ENCODE measurements at regions not wholly inside any gene's neighbourhood (a gene's known extent, or its start where the extent isn't known, plus 50 kb on each side); places are given as distances from the start of the nearest gene placed in this dataset.
A peak's percentile ranks its signal among the peaks of the same experiment; 100 is the strongest.

DNA sequence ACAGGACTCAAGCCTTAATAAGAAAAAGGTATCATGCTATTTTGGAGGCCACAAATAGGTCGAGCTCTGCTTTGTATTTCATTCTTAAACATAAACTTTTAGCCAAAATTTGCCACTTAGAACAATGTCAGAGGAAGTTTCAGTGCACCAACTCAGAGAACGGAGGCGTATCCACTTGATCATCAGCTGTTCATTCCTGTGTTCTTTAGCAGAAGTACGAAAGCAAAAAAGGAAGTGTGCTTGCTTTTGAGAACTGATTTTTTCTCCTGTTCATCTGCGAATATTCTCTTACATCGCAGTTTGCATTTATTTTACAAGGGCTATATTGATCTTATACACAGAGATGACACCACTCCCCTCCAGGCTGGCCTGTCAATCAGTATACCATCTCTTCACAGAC, 188.6 kb upstream of the SOX5 start:
- no peak overlapping the region for H3K27ac ChIP-seq (replicated peaks)
- no peak for DNase-seq (ENCODE audit: low read depth in 1 of 2, low spot score in 1 of 2)
- H3K4me3 ChIP-seq (replicated peaks; ENCODE audit: insufficient read depth, low read length), result no peak overlapping the region
- H3K27me3 ChIP-seq (ENCODE audit: insufficient read depth, poor library complexity, severe bottlenecking), result no peaks in the 10 kb centered on the region
- TF ChIP-seq SPI1 (IDR thresholded peaks at IDR 0.05; ENCODE audit: borderline replicate concordance, low read depth) (peak; percentile 69), GABPA (IDR thresholded peaks at IDR 0.05; ENCODE audit: low read depth) (no peak), POLR2AphosphoS5 (IDR thresholded peaks at IDR 0.05; ENCODE audit: low read depth) (no peak), REST (IDR thresholded peaks at IDR 0.05; ENCODE audit: insufficient replicate concordance, low read depth) (no peak), CTCF (IDR thresholded peaks at IDR 0.05; ENCODE audit: insufficient read depth, low read length) (no peak)

DNA sequence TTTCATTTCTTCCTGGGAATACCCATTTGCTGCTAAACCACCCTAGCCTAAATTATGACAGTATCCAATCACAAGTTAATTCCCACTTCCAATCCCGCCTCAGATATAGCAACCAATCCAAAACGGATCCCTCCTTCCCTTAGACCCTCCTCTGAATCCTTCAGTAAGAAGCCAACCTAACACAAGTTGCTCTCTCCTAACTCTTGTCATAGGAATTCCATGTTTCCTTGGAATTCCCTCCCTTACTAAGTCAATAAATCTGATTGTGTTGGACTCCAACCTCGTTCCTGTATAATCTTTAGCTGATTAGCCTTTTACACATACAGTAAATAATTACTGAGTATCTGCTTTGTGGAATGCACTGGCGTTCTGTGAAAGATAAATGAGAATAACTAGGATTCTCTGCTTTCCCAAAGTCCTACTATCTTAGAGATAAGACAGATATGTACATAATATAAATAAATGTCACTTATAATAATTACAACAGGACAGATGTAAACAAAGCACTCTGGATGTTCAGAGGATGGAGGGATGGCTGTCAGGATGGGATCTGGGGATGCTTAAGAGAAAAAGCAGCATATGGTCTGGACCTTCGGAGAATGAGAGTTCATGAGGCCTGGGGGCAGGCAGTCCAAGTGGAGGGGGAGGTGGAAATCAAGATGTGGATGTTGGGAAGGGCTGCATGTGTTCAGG, 185.8 kb upstream of the SOX5 start:
- no peak for DNase-seq (ENCODE audit: low read depth in 1 of 2, low spot score in 1 of 2)
- no peaks in the 10 kb centered on the region for H3K27me3 ChIP-seq (ENCODE audit: insufficient read depth, poor library complexity, severe bottlenecking)
- H3K4me3 ChIP-seq (replicated peaks; ENCODE audit: insufficient read depth, low read length), result no peak overlapping the region
- TF ChIP-seq SPI1 (IDR thresholded peaks at IDR 0.05; ENCODE audit: borderline replicate concordance, low read depth) (no peak), GABPA (IDR thresholded peaks at IDR 0.05; ENCODE audit: low read depth) (no peak), CTCF (IDR thresholded peaks at IDR 0.05; ENCODE audit: insufficient read depth, low read length) (no peak), REST (IDR thresholded peaks at IDR 0.05; ENCODE audit: insufficient replicate concordance, low read depth) (no peak), POLR2AphosphoS5 (IDR thresholded peaks at IDR 0.05; ENCODE audit: low read depth) (no peak)
- no peak overlapping the region for H3K27ac ChIP-seq (replicated peaks)

DNA sequence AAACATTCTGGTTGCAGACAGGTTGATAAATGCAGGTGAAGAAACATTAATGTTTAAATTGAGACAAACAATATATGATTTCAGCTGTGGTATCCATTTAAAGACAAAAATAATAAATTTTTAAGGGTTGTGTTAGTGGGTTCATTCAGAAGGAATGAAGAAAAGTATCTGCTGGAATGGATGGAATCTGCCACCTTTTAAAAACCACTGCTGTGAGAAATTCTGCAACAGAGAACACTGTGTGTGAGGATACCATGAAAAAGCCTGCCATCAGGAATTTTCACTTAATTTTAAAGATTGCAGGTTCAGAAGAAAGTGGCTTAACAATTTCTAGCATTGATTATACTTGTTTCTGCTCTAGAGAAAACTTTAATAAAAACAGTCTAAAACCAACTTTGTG, 184.6 kb upstream of the SOX5 start:
- DNase-seq (ENCODE audit: low read depth in 1 of 2, low spot score in 1 of 2), result no peak
- Histone ChIP-seq H3K27me3 (ENCODE audit: insufficient read depth, poor library complexity, severe bottlenecking) (no peaks in the 10 kb centered on the region), H3K27ac (replicated peaks) (no peak overlapping the region), H3K4me3 (replicated peaks; ENCODE audit: insufficient read depth, low read length) (no peak overlapping the region)
- TF ChIP-seq POLR2AphosphoS5 (IDR thresholded peaks at IDR 0.05; ENCODE audit: low read depth), result no peak
- TF ChIP-seq SPI1 (IDR thresholded peaks at IDR 0.05; ENCODE audit: borderline replicate concordance, low read depth), result no peak
- TF ChIP-seq REST (IDR thresholded peaks at IDR 0.05; ENCODE audit: insufficient replicate concordance, low read depth), result no peak
- no peak for TF ChIP-seq GABPA (IDR thresholded peaks at IDR 0.05; ENCODE audit: low read depth)
- TF ChIP-seq CTCF (IDR thresholded peaks at IDR 0.05; ENCODE audit: insufficient read depth, low read length), result no peak
